H9 (cell line): ENCODE measurements at regions not wholly inside any gene's neighbourhood (a gene's known extent, or its start where the extent isn't known, plus 50 kb on each side); places are given as distances from the start of the nearest gene placed in this dataset.

Source experiments
- DNase-seq: peaks from one replicate; pipeline ENCODE4 v3.0.0-alpha.2; 2017
- H2AFZ ChIP-seq: one replicate; pipeline ENCODE4 v1.6.1; 2013; ENCODE audit warnings: mild to moderate bottlenecking, low read length, control low read depth, moderate library complexity
- H2AK5ac ChIP-seq: 2 replicates; pipeline ENCODE4 v1.6.1; 2013; ENCODE audit warnings: low read length, control low read depth, mixed read lengths; ENCODE audit not compliant: insufficient read length
- H2BK120ac ChIP-seq: one replicate; pipeline ENCODE4 v1.6.1; 2013; ENCODE audit warnings: low read depth, mild to moderate bottlenecking, low read length, control low read depth, inconsistent platforms; ENCODE audit not compliant: poor library complexity, severe bottlenecking
- H2BK12ac ChIP-seq: 2 replicates; pipeline ENCODE4 v1.6.1; 2013; ENCODE audit warnings: low read length, control low read depth, mixed read lengths, low read depth; ENCODE audit not compliant: insufficient read length
- H2BK15ac ChIP-seq: 2 replicates; pipeline ENCODE4 v1.6.1; 2013; ENCODE audit warnings: low read depth, low read length, control low read depth
- H2BK20ac ChIP-seq: one replicate; pipeline ENCODE4 v1.6.1; 2013; ENCODE audit warnings: low read depth, mild to moderate bottlenecking, low read length, control low read depth, inconsistent platforms; ENCODE audit not compliant: poor library complexity, severe bottlenecking
- H2BK5ac ChIP-seq: 2 replicates; pipeline ENCODE4 v1.6.1; 2013; ENCODE audit warnings: low read length, control low read depth, mixed read lengths; ENCODE audit not compliant: insufficient read length
- H3K14ac ChIP-seq: 2 replicates; pipeline ENCODE4 v1.6.1; 2013; ENCODE audit warnings: low read length, control low read depth; ENCODE audit not compliant: insufficient read depth
- H3K18ac ChIP-seq: 2 replicates; pipeline ENCODE4 v1.6.1; 2013; ENCODE audit warnings: low read depth, mild to moderate bottlenecking, mixed read lengths, low read length, control low read depth; ENCODE audit not compliant: insufficient read length
- H3K23ac ChIP-seq: 2 replicates; pipeline ENCODE4 v1.6.1; 2013; ENCODE audit warnings: low read length, control low read depth, mixed read lengths, low read depth; ENCODE audit not compliant: insufficient read length
- H3K23me2 ChIP-seq: 2 replicates; pipeline ENCODE4 v1.6.1; 2013; ENCODE audit warnings: low read depth, mild to moderate bottlenecking, mixed read lengths, low read length, control low read depth; ENCODE audit not compliant: insufficient read length, poor library complexity, severe bottlenecking
- H3K27ac ChIP-seq: 2 replicates; pipeline ENCODE4 v1.5.1; 2013; ENCODE audit warnings: low read length, control low read depth, mixed read lengths, low read depth; ENCODE audit not compliant: insufficient read length
- H3K27me3 ChIP-seq: 2 replicates; pipeline ENCODE4 v1.6.1; 2013; ENCODE audit warnings: low read length, control low read depth, inconsistent platforms; ENCODE audit not compliant: insufficient read depth
- H3K4ac ChIP-seq: 2 replicates; pipeline ENCODE4 v1.6.1; 2013; ENCODE audit warnings: low read depth, mild to moderate bottlenecking, control low read depth, inconsistent platforms, low read length, moderate library complexity
- H3K4me1 ChIP-seq: 2 replicates; pipeline ENCODE4 v1.6.1; 2013; ENCODE audit warnings: low read length, control low read depth, inconsistent platforms; ENCODE audit not compliant: insufficient read depth
- H3K4me2 ChIP-seq: 2 replicates; pipeline ENCODE4 v1.6.1; 2013; ENCODE audit warnings: low read length, control low read depth, mixed read lengths; ENCODE audit not compliant: insufficient read length, insufficient read depth
- H3K56ac ChIP-seq: 2 replicates; pipeline ENCODE4 v1.6.1; 2013; ENCODE audit warnings: low read depth, mild to moderate bottlenecking, mixed read lengths, low read length, control low read depth; ENCODE audit not compliant: insufficient read length
- H3K79me1 ChIP-seq: 2 replicates; pipeline ENCODE4 v1.6.1; 2013; ENCODE audit warnings: low read depth, mild to moderate bottlenecking, moderate library complexity, low read length, control low read depth, inconsistent platforms; ENCODE audit not compliant: insufficient read depth, poor library complexity, severe bottlenecking
- H3K79me2 ChIP-seq: 2 replicates; pipeline ENCODE4 v1.6.1; 2013; ENCODE audit warnings: low read length, control low read depth, inconsistent platforms; ENCODE audit not compliant: insufficient read depth
- H3K9ac ChIP-seq: 2 replicates; pipeline ENCODE4 v1.6.1; 2013; ENCODE audit warnings: low read length, control low read depth, mixed read lengths; ENCODE audit not compliant: insufficient read length; ENCODE audit errors: extremely low read depth
- H3K9me3 ChIP-seq: one replicate; pipeline ENCODE4 v1.6.1; 2013; ENCODE audit warnings: low read depth, low read length, inconsistent platforms; ENCODE audit not compliant: control insufficient read depth
- H3T11ph ChIP-seq: one replicate; pipeline ENCODE4 v1.6.1; 2013; ENCODE audit warnings: mild to moderate bottlenecking, low read length, control low read depth, inconsistent platforms
- H4K20me1 ChIP-seq: one replicate; pipeline ENCODE4 v1.6.1; 2013; ENCODE audit not compliant: control insufficient read depth, insufficient read length, insufficient read depth
- H4K5ac ChIP-seq: 2 replicates; pipeline ENCODE4 v1.6.1; 2013; ENCODE audit warnings: low read depth, mild to moderate bottlenecking, mixed read lengths, low read length, control low read depth; ENCODE audit not compliant: insufficient read length
- H4K8ac ChIP-seq: replicated peaks from 2 replicates; pipeline ENCODE4 v1.6.1; 2013; ENCODE audit warnings: low read length, control low read depth, mixed read lengths, low read depth; ENCODE audit not compliant: insufficient read length
- H4K91ac ChIP-seq: 2 replicates; pipeline ENCODE4 v1.6.1; 2013; ENCODE audit warnings: low read depth, mild to moderate bottlenecking, moderate library complexity, mixed read lengths, low read length, control low read depth; ENCODE audit not compliant: insufficient read length
- H3K27ac Mint-ChIP-seq, 3 experiments: 2 replicates in 2 of 3; 3 replicates in 1 of 3; pipeline ENCODE4 v1.8.0; 2020 to 2021; ENCODE audit warnings: mixed read lengths in 3 of 3, mild to moderate bottlenecking in 1 of 3, moderate library complexity in 1 of 3
- H3K27me3 Mint-ChIP-seq: 2 replicates; pipeline ENCODE4 v1.8.0; 2021; ENCODE audit warnings: low read depth, mild to moderate bottlenecking, moderate library complexity, mixed read lengths
- H3K36me3 Mint-ChIP-seq, 3 experiments: 2 replicates in 2 of 3; 3 replicates in 1 of 3; pipeline ENCODE4 v1.8.0; 2020 to 2021; ENCODE audit warnings: low read depth in 3 of 3, mixed read lengths in 3 of 3; ENCODE audit not compliant: insufficient read depth in 1 of 3
- H3K4me1 Mint-ChIP-seq, 2 experiments: 2 replicates each; pipeline ENCODE4 v1.8.0; 2020; ENCODE audit warnings: mixed read lengths in 2 of 2
- H3K4me3 Mint-ChIP-seq, 2 experiments: 2 replicates in 1 of 2; 3 replicates in 1 of 2; pipeline ENCODE4 v1.8.0; 2020 to 2021; ENCODE audit warnings: mild to moderate bottlenecking in 2 of 2, mixed read lengths in 2 of 2, moderate library complexity in 1 of 2
- H3K9me3 Mint-ChIP-seq, 2 experiments: 2 replicates in 1 of 2; 3 replicates in 1 of 2; pipeline ENCODE4 v1.8.0; 2020; ENCODE audit warnings: mild to moderate bottlenecking in 2 of 2, mixed read lengths in 2 of 2, moderate library complexity in 1 of 2
- CTCF ChIP-seq: fragments of 200-600 bp; sonication (generic); conservative IDR thresholded peaks from 3 replicates; pipeline ENCODE4 v1.8.0; 2021; ENCODE audit warnings: antibody characterized with exemption, mild to moderate bottlenecking
- WGBS: extraction: QIAGEN DNeasy Blood & Tissue Kit; methylation state at CpG from one replicate; pipeline ENCODE4 v1.1.7; 2013; ENCODE audit warnings: missing lambda C conversion rate, low lambda C conversion rate, mixed read lengths; ENCODE audit not compliant: insufficient read length; ENCODE audit errors: extremely low coverage; 5-methylcytosine and 5-hydroxymethylcytosine counted together

GRCh38 chr2:5509362-5509761, 182.8 kb upstream of the SOX11 start:
- WGBS: 100% methylated on average over 1 of the region's 7 CpGs
- H3K14ac ChIP-seq: no peak overlapping the region
- Mint-ChIP-seq H3K27ac (no peak overlapping the region), H3K27me3 (no peaks in the 10 kb centered on the region), H3K4me3 (no peak overlapping the region), H3K4me1 (peaks cover 24 to 25% of the 10 kb centered on the region in 2 experiments), H3K36me3 (no peaks in the 10 kb centered on the region), H3K9me3 (no peaks in the 10 kb centered on the region)
- no peak overlapping the region for H3K56ac ChIP-seq
- no peak overlapping the region for H2BK120ac ChIP-seq
- H3K4me2 ChIP-seq: no peak overlapping the region
- no peaks in the 10 kb centered on the region for H3K79me1 ChIP-seq
- H2BK15ac ChIP-seq: no peak overlapping the region
- H2BK20ac ChIP-seq: no peak overlapping the region
- H4K5ac ChIP-seq: no peak overlapping the region
- no peak overlapping the region for H2BK5ac ChIP-seq
- no peak overlapping the region for H3K23ac ChIP-seq
- H3K9ac ChIP-seq: no peak overlapping the region
- no peaks in the 10 kb centered on the region for H3K9me3 ChIP-seq
- no peaks in the 10 kb centered on the region for H4K20me1 ChIP-seq
- H2BK12ac ChIP-seq: no peak overlapping the region
- no peak overlapping the region for H3K18ac ChIP-seq
- H3K4ac ChIP-seq: no peak overlapping the region
- no peak overlapping the region for H3K27ac ChIP-seq
- H3K23me2 ChIP-seq: no peaks in the 10 kb centered on the region
- no peak overlapping the region for H2AFZ ChIP-seq
- H4K91ac ChIP-seq: no peak overlapping the region
- no peak for DNase-seq
- no peaks in the 10 kb centered on the region for H3K27me3 ChIP-seq
- no peak overlapping the region for H4K8ac ChIP-seq
- no peak overlapping the region for H2AK5ac ChIP-seq
- no peak for TF ChIP-seq CTCF
- no peaks in the 10 kb centered on the region; the same call in 1 of the 2 replicates for H3K4me1 ChIP-seq
- H3T11ph ChIP-seq: no peak overlapping the region
- H3K79me2 ChIP-seq: no peaks in the 10 kb centered on the region
